HEK293 (cell line): ENCODE measurements at regions not wholly inside any gene's neighbourhood (a gene's known extent, or its start where the extent isn't known, plus 50 kb on each side); places are given as distances from the start of the nearest gene placed in this dataset.

Source experiments
- TRIM28 ChIP-seq: IDR thresholded peaks from 2 replicates; pipeline ENCODE4 v1.6.1; 2011; ENCODE audit warnings: low read length, control low read depth, borderline replicate concordance
- ZNF138 ChIP-seq: fragments of 450-650 bp; formaldehyde crosslinking; IDR thresholded peaks from 2 replicates; pipeline ENCODE4 v1.5.1; 2016; ENCODE audit warnings: missing biosample characterization, missing genetic modification characterization, borderline replicate concordance

DNA sequence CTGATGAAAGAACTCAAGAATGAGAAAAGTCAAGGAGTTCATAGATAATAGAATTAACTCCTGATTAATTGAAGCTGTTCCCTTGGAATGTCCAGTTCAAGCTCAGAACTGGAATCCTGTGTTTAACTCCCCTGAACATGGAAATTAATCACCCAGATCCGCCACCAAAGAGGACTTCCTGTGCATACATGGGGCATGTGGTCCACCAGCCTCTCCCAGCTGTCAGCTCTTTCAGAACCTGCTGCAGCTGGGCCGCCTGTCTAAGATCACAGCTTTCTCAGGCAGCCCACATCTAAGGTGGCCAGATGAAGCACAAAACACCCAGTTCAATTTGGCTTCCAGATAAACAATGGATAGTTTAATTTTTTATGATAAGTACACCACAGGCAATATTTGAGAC lies 203.7 kb upstream of the COX10 start:
- TF ChIP-seq TRIM28 (no peak), ZNF138 (tag by site-specific recombination) (no peak)
